OCI-LY7 (cell line): ENCODE measurements at regions not wholly inside any gene's neighbourhood (a gene's known extent, or its start where the extent isn't known, plus 50 kb on each side); places are given as distances from the start of the nearest gene placed in this dataset.

ENCODE experiments used
- BruUV-seq: library from RNA; stranded (reverse); fragments of 400-500 nt; replicated peaks from 2 replicates; lab custom pipeline; 2021; lab: Mats Ljungman, UMichigan
- CTCF ChIA-PET: fragments of 300-600 bp; sonication (Branson Sonifier 250); formaldehyde crosslinking; loops from one replicate; lab custom pipeline; 2022; ENCODE audit warnings: antibody characterized with exemption; ENCODE audit not compliant: unreplicated experiment; lab: Charles Lee
- POLR2A ChIA-PET: fragments of 300-600 bp; sonication (Branson Sonifier 250); formaldehyde crosslinking; loops from one replicate; lab custom pipeline; 2022; ENCODE audit warnings: antibody characterized with exemption; lab: Charles Lee
- DNase-seq: peaks from one replicate; pipeline ENCODE4 v3.0.0-alpha.2; 2015; ENCODE audit warnings: low spot score
- H2AFZ ChIP-seq: fragments of 200-600 bp; sonication (generic), shearing (Covaris generic); 2 replicates; pipeline ENCODE4 v1.6.1; 2014; ENCODE audit warnings: mild to moderate bottlenecking, antibody characterized with exemption, low read length, moderate library complexity
- H3K27ac ChIP-seq: fragments of 200-600 bp; sonication (generic); 2 replicates; pipeline ENCODE4 v1.5.1; 2014; ENCODE audit warnings: mixed run types, low read depth, mild to moderate bottlenecking, moderate library complexity, low read length, inconsistent platforms; ENCODE audit not compliant: poor library complexity, severe bottlenecking
- H3K36me3 ChIP-seq: fragments of 200-600 bp; sonication (generic); 2 replicates; pipeline ENCODE4 v1.6.1; 2014; ENCODE audit warnings: mild to moderate bottlenecking, antibody characterized with exemption, low read length, moderate library complexity, mixed read lengths; ENCODE audit not compliant: insufficient read depth
- H3K4me1 ChIP-seq: fragments of 200-600 bp; sonication (generic); 2 replicates; pipeline ENCODE4 v1.5.1; 2014; ENCODE audit warnings: mild to moderate bottlenecking, low read length; ENCODE audit not compliant: insufficient read depth, poor library complexity, severe bottlenecking
- H3K4me2 ChIP-seq: fragments of 200-600 bp; sonication (generic); 2 replicates; pipeline ENCODE4 v1.6.1; 2014; ENCODE audit warnings: mild to moderate bottlenecking, low read length
- H3K4me3 ChIP-seq: fragments of 200-600 bp; sonication (generic); 2 replicates; pipeline ENCODE4 v1.5.1; 2014; ENCODE audit warnings: mild to moderate bottlenecking, low read depth, low read length; ENCODE audit not compliant: poor library complexity, severe bottlenecking
- H3K79me2 ChIP-seq: fragments of 200-600 bp; sonication (generic); 2 replicates; pipeline ENCODE4 v1.6.1; 2016; ENCODE audit warnings: low read depth, mild to moderate bottlenecking, low read length, moderate library complexity, mixed read lengths; ENCODE audit not compliant: insufficient read depth
- H3K9me2 ChIP-seq: fragments of 200-600 bp; sonication (generic); 2 replicates; pipeline ENCODE4 v1.6.1; 2016; ENCODE audit warnings: mild to moderate bottlenecking, low read length, mixed read lengths; ENCODE audit not compliant: insufficient read depth
- H3K9me3 ChIP-seq: fragments of 200-600 bp; sonication (generic); 2 replicates; pipeline ENCODE4 v1.6.1; 2014; ENCODE audit warnings: mild to moderate bottlenecking, mixed run types, low read length, mixed read lengths
- H4K20me1 ChIP-seq: fragments of 200-600 bp; sonication (generic); 2 replicates; pipeline ENCODE4 v1.6.1; 2014; ENCODE audit warnings: mild to moderate bottlenecking, antibody characterized with exemption, low read length, moderate library complexity, mixed read lengths; ENCODE audit not compliant: insufficient read depth
- EZH2phosphoT487 ChIP-seq: fragments of 200-600 bp; sonication (generic); IDR thresholded peaks from 2 replicates; pipeline ENCODE4 v1.6.1; 2018; ENCODE audit warnings: low read depth, borderline replicate concordance, mild to moderate bottlenecking, mixed run types, antibody characterized with exemption, low read length, moderate library complexity, mixed read lengths
- intact Hi-C: fragments of 100-400 bp; cut with micrococcal nuclease; formaldehyde crosslinking; loops from one replicate; pipeline ENCODE4 v1.10.0; 2022; ENCODE audit not compliant: unreplicated experiment
- TF ChIP-seq, protein P1 (sequence below): fragments of 200-600 bp; sonication (generic); conservative IDR thresholded peaks from 2 replicates; pipeline ENCODE4 v1.5.1; 2014; ENCODE audit warnings: mild to moderate bottlenecking, antibody characterized with exemption, low read length, moderate library complexity, mixed read lengths

GRCh38 chr11:62064221-62064620, 59.6 kb upstream of the INCENP start:
- BruUV-seq: no TSS peak

DNA sequence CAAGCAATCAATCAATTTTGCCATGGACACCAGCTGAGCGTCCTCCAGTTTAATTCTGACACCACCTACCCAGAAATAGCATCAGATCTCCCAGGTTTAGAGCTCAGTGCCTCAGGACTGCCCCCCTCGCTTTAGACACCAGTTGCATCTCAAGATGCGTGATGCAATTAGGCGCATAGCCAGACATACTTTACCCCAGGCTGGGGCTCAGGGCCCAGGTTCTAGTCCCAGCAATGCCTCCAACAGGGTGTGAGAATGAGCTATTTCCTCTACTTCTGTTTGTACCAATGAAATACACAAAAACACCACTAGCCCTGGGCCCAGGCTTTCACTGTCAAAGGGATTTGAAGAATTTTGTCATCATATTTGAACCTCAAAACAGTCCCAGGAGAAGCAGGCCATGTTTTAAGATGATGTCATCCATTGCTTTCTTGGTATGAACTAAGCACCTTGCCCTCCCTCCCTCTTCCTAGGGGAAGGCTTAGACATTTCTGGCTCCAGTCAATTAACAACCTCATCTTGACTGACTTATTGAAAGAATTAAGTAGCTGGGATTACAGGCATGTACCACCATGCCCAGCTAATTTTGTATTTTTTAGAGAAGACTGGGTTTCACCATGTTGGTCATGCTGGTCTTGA, 61.5 kb upstream of the INCENP start:
- no peaks in the 10 kb centered on the region for H3K4me1 ChIP-seq
- BruUV-seq: no TSS peak
- no peak for DNase-seq
- no peaks in the 10 kb centered on the region for H4K20me1 ChIP-seq
- no peaks in the 10 kb centered on the region for H3K36me3 ChIP-seq
- H3K79me2 ChIP-seq: no peaks in the 10 kb centered on the region
- H3K9me3 ChIP-seq: no peaks in the 10 kb centered on the region
- CTCF ChIA-PET: no interaction called here
- no peak overlapping the region for H3K4me2 ChIP-seq
- H3K27ac ChIP-seq: no peak overlapping the region
- no peak overlapping the region for H3K4me3 ChIP-seq
- H3K9me2 ChIP-seq: no peaks in the 10 kb centered on the region
- TF ChIP-seq, protein P1, sequence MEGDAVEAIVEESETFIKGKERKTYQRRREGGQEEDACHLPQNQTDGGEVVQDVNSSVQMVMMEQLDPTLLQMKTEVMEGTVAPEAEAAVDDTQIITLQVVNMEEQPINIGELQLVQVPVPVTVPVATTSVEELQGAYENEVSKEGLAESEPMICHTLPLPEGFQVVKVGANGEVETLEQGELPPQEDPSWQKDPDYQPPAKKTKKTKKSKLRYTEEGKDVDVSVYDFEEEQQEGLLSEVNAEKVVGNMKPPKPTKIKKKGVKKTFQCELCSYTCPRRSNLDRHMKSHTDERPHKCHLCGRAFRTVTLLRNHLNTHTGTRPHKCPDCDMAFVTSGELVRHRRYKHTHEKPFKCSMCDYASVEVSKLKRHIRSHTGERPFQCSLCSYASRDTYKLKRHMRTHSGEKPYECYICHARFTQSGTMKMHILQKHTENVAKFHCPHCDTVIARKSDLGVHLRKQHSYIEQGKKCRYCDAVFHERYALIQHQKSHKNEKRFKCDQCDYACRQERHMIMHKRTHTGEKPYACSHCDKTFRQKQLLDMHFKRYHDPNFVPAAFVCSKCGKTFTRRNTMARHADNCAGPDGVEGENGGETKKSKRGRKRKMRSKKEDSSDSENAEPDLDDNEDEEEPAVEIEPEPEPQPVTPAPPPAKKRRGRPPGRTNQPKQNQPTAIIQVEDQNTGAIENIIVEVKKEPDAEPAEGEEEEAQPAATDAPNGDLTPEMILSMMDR: no peak
- no peak for TF ChIP-seq EZH2phosphoT487
- intact Hi-C loops: no loop called here
- POLR2A ChIA-PET: no interaction called here
- H2AFZ ChIP-seq: no peak overlapping the region

More at GRCh38 chr11:62064221-62064620, 59.6 kb upstream of the INCENP start:
- ChIA-PET POLR2A (interaction anchor here (0.5 to 0.6 kb wide), 2 partner anchors 15 to 27 kb away, joined by 3 to 4 read pairs; no protein-coding TSS in a partner anchor), CTCF (no interaction called here)
- H4K20me1 ChIP-seq: no peaks in the 10 kb centered on the region
- TF ChIP-seq EZH2phosphoT487: no peak
- TF ChIP-seq, protein P1: no peak
- no peaks in the 10 kb centered on the region for H3K4me1 ChIP-seq
- no peak overlapping the region for H3K4me2 ChIP-seq
- DNase-seq: no peak
- no peaks in the 10 kb centered on the region for H3K36me3 ChIP-seq
- intact Hi-C loops: no loop called here
- no peaks in the 10 kb centered on the region for H3K79me2 ChIP-seq
- H3K9me3 ChIP-seq: no peaks in the 10 kb centered on the region
- H3K9me2 ChIP-seq: no peaks in the 10 kb centered on the region
- H3K27ac ChIP-seq: no peak overlapping the region
- no peak overlapping the region for H2AFZ ChIP-seq
- H3K4me3 ChIP-seq: no peak overlapping the region
